Testis (tissue), 2 donors: ENCODE measurements at regions not wholly inside any gene's neighbourhood (a gene's known extent, or its start where the extent isn't known, plus 50 kb on each side); places are given as distances from the start of the nearest gene placed in this dataset.
"Not testable (repeated sequence)": the region's sequence is repeated elsewhere in the genome, so short reads cannot be mapped to it uniquely, and the experiment has no call there.

ENCODE experiments used
- DNase-seq: peaks from one replicate; pipeline ENCODE4 v3.0.0-alpha.2; 2019
- H3K27ac ChIP-seq, 2 donors: fragments of 200-600 bp; sonication (generic); one replicate each; pipeline ENCODE4 v1.5.1; 2019
- H3K27me3 ChIP-seq: fragments of 200-600 bp; sonication (generic); one replicate; pipeline ENCODE4 v1.5.1; 2019
- H3K36me3 ChIP-seq: fragments of 200-600 bp; sonication (generic); one replicate; pipeline ENCODE4 v1.5.1; 2017; ENCODE audit warnings: low read depth; ENCODE audit errors: missing control alignments
- H3K4me1 ChIP-seq: fragments of 200-600 bp; sonication (generic); one replicate; pipeline ENCODE4 v1.5.1; 2019
- H3K4me3 ChIP-seq, 2 donors: fragments of 200-600 bp; sonication (generic); one replicate each; pipeline ENCODE4 v1.5.1; 2017 to 2019
- H3K9me3 ChIP-seq: fragments of 200-600 bp; sonication (generic); one replicate; pipeline ENCODE4 v1.5.1; 2017
- CTCF ChIP-seq, 3 experiments: fragments of 450-650 bp in 2 of 3; fragments of 200-600 bp in 1 of 3; sonication (generic) in 1 of 3; IDR thresholded peaks; one replicate each; pipeline ENCODE4 v1.5.1; 2016 to 2019; ENCODE audit warnings: antibody characterized with exemption in 3 of 3, mild to moderate bottlenecking in 2 of 3, moderate library complexity in 1 of 3
- POLR2A ChIP-seq: fragments of 450-650 bp; IDR thresholded peaks from one replicate; pipeline ENCODE4 v1.6.1; 2017; ENCODE audit warnings: antibody characterized with exemption, mild to moderate bottlenecking, moderate library complexity
- WGBS, 2 donors: methylation state at CpG; one replicate each; pipeline ENCODE4 v1.1.5; 2018; 5-methylcytosine and 5-hydroxymethylcytosine counted together
- intact Hi-C: fragments of 100-400 bp; cut with DNase I; formaldehyde crosslinking; loops from one replicate; pipeline ENCODE4 v1.15.1; 2023; ENCODE audit warnings: low total_unique reads

- H3K4me1 ChIP-seq, intact Hi-C loops: not testable (repeated sequence)
Observed at GRCh38 chr1:61543498-61543897, 181.4 kb downstream of the TM2D1 start.

GRCh38 chr1:61539720-61540462 is 185.1 kb downstream of the TM2D1 start:
- Histone ChIP-seq H3K9me3 (no peaks in the 10 kb centered on the region), H3K4me1 (no peaks in the 10 kb centered on the region), H3K4me3 (no peak overlapping the region), H3K27me3 (no peaks in the 10 kb centered on the region), H3K36me3 (no peaks in the 10 kb centered on the region), H3K27ac (no peak overlapping the region)
- intact Hi-C loops = no loop called here
- no peak for TF ChIP-seq CTCF (IDR thresholded peaks at IDR 0.05)
- no peak for TF ChIP-seq POLR2A
- WGBS, 2 donors = 76 to 80% methylated on average over 12 of the region's 12 CpGs
- no peak for DNase-seq

More at GRCh38 chr1:61543498-61543897, 181.4 kb downstream of the TM2D1 start:
- H3K36me3 ChIP-seq, H3K27ac ChIP-seq, H3K9me3 ChIP-seq, H3K27me3 ChIP-seq, DNase-seq, H3K4me3 ChIP-seq: not testable (repeated sequence)

- TF ChIP-seq CTCF (IDR thresholded peaks at IDR 0.05) (no peak), POLR2A (no peak)
- WGBS, 2 donors = 87 to 97% methylated on average over 4 of the region's 4 CpGs
- Histone ChIP-seq H3K36me3 (no peaks in the 10 kb centered on the region), H3K4me3 (no peak overlapping the region), H3K9me3 (no peaks in the 10 kb centered on the region), H3K4me1 (no peaks in the 10 kb centered on the region), H3K27me3 (no peaks in the 10 kb centered on the region), H3K27ac (no peak overlapping the region)
- DNase-seq = no peak
- intact Hi-C loops = no loop called here
Observed at GRCh38 chr1:61538228-61538627, 186.7 kb downstream of the TM2D1 start.

GRCh38 chr1:61536174-61537108 is 188.5 kb downstream of the TM2D1 start:
- H3K4me3 ChIP-seq = no peak overlapping the region
- WGBS, 2 donors = 77 to 79% methylated on average over 3 of the region's 3 CpGs
- no peaks in the 10 kb centered on the region for H3K27me3 ChIP-seq
- no peaks in the 10 kb centered on the region for H3K36me3 ChIP-seq
- intact Hi-C loops = no loop called here
- H3K4me1 ChIP-seq = no peaks in the 10 kb centered on the region
- H3K27ac ChIP-seq = no peak overlapping the region
- H3K9me3 ChIP-seq = no peaks in the 10 kb centered on the region
- no peak for DNase-seq
- TF ChIP-seq CTCF (IDR thresholded peaks at IDR 0.05) (no peak), POLR2A (no peak)

GRCh38 chr1:61534847-61535246 is 190.1 kb downstream of the TM2D1 start:
- intact Hi-C loops = no loop called here
- Histone ChIP-seq H3K9me3 (no peaks in the 10 kb centered on the region), H3K36me3 (no peaks in the 10 kb centered on the region), H3K27me3 (no peaks in the 10 kb centered on the region), H3K27ac (no peak overlapping the region), H3K4me3 (no peak overlapping the region), H3K4me1 (no peaks in the 10 kb centered on the region)
- 94 to 100% methylated on average over 1 of the region's 1 CpG for WGBS, 2 donors
- TF ChIP-seq POLR2A (no peak), CTCF (IDR thresholded peaks at IDR 0.05) (no peak)
- DNase-seq = no peak
